Gastroesophageal sphincter (tissue), 3 donors: ENCODE measurements at regions not wholly inside any gene's neighbourhood (a gene's known extent, or its start where the extent isn't known, plus 50 kb on each side); places are given as distances from the start of the nearest gene placed in this dataset.

Experiments used
- CTCF ChIP-seq, 4 experiments: fragments of 200-600 bp in 2 of 4; fragments of 450-650 bp in 2 of 4; sonication (generic) in 1 of 4; IDR thresholded peaks; one replicate each; pipeline ENCODE4 v1.5.1; 2017 to 2019; ENCODE audit warnings: antibody characterized with exemption in 4 of 4, mild to moderate bottlenecking in 2 of 4, moderate library complexity in 2 of 4
- EP300 ChIP-seq: sonication (generic); formaldehyde crosslinking; IDR thresholded peaks from one replicate; pipeline ENCODE4 v1.6.1; 2017; ENCODE audit warnings: antibody characterized with exemption, mild to moderate bottlenecking
- POLR2A ChIP-seq, 2 donors: fragments of 450-650 bp; IDR thresholded peaks; one replicate each; pipeline ENCODE4 v1.6.1; 2017; ENCODE audit warnings: antibody characterized with exemption in 2 of 2, mild to moderate bottlenecking in 2 of 2, moderate library complexity in 1 of 2
- POLR2AphosphoS5 ChIP-seq: sonication (generic); formaldehyde crosslinking; IDR thresholded peaks from one replicate; pipeline ENCODE4 v1.6.1; 2017; ENCODE audit warnings: antibody characterized with exemption

DNA sequence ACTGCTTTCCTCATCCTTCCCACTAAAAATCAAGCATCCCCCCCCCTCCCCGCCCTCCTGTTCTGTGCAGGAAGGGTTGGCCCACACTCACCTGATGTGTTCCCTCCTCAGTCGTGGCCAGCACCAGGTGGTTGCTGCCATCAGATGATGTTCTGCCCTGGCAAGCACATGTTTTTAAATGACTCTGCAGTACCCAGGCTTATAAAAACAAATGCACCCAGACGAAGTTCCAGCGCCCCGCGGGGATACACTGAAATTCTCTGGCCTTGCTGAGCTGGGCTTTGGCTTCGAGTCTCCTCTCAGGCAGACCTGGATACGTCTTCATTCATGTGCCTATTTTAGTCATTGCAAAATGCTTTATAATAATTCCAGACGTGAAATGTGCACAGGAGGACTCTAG is 316.3 kb downstream of the DLEU7 start:
- no peak for TF ChIP-seq POLR2AphosphoS5
- TF ChIP-seq POLR2A (IDR thresholded peaks at IDR 0.05) = no peak
- TF ChIP-seq CTCF (IDR thresholded peaks at IDR 0.05) = no peak
- no peak for TF ChIP-seq EP300
